ENCODE measurements at regions not wholly inside any gene's neighbourhood (a gene's known extent, or its start where the extent isn't known, plus 50 kb on each side); places are given as distances from the start of the nearest gene placed in this dataset.

- no peak for DNase-seq
Observed at GRCh38 chr2:34123996-34124785, 525.1 kb upstream of the FAM98A start.

- DNase-seq: peak; percentile 87
Observed at GRCh38 chr2:34121076-34121475, 522.0 kb upstream of the FAM98A start.

GRCh38 chr2:34115076-34115475 lies 516.0 kb upstream of the FAM98A start:
- DNase-seq: peak; percentile 8

GRCh38 chr2:34112161-34112560 lies 513.1 kb upstream of the FAM98A start:
- DNase-seq: peak; percentile 28

GRCh38 chr2:34110392-34110791 lies 511.3 kb upstream of the FAM98A start:
- DNase-seq: no peak

GRCh38 chr2:34107811-34108210 lies 508.7 kb upstream of the FAM98A start:
- DNase-seq: no peak

GRCh38 chr2:34105006-34105767 lies 506.1 kb upstream of the FAM98A start:
- DNase-seq: no peak

GRCh38 chr2:34104601-34105000 lies 505.5 kb upstream of the FAM98A start:
- no peak for DNase-seq

GRCh38 chr2:34103437-34103836 lies 504.3 kb upstream of the FAM98A start:
- DNase-seq: no peak

GRCh38 chr2:34102339-34102738 lies 503.2 kb upstream of the FAM98A start:
- DNase-seq: no peak

GRCh38 chr2:34099377-34099776 lies 500.3 kb upstream of the FAM98A start:
- DNase-seq: no peak

- no peak for DNase-seq
Observed at GRCh38 chr2:34098256-34098655, 499.2 kb upstream of the FAM98A start.

- DNase-seq: peak; percentile 80
Observed at GRCh38 chr2:34096562-34097171, 497.6 kb upstream of the FAM98A start.

GRCh38 chr2:34093790-34094189 lies 494.7 kb upstream of the FAM98A start:
- DNase-seq: no peak

GRCh38 chr2:34070196-34070595 lies 471.1 kb upstream of the FAM98A start:
- DNase-seq: no peak

GRCh38 chr2:34069604-34070003 lies 470.5 kb upstream of the FAM98A start:
- DNase-seq: no peak

GRCh38 chr2:34050413-34050812 lies 451.3 kb upstream of the FAM98A start:
- no peak for DNase-seq

GRCh38 chr2:34045101-34045655 lies 446.1 kb upstream of the FAM98A start:
- DNase-seq: no peak

GRCh38 chr2:34037886-34038285 lies 438.8 kb upstream of the FAM98A start:
- DNase-seq: no peak

GRCh38 chr2:34037157-34037556 lies 438.1 kb upstream of the FAM98A start:
- DNase-seq: no peak

- no peak for DNase-seq
Observed at GRCh38 chr2:34031097-34031496, 432.0 kb upstream of the FAM98A start.

GRCh38 chr2:34030273-34030672 lies 431.2 kb upstream of the FAM98A start:
- DNase-seq: no peak

GRCh38 chr2:34029073-34029472 lies 430.0 kb upstream of the FAM98A start:
- DNase-seq: no peak

- peak; percentile 18 for DNase-seq
Observed at GRCh38 chr2:34025196-34025595, 426.1 kb upstream of the FAM98A start.
